ENCODE measurements at regions not wholly inside any gene's neighbourhood (a gene's known extent, or its start where the extent isn't known, plus 50 kb on each side); places are given as distances from the start of the nearest gene placed in this dataset.

GRCh38 chr13:107743983-107744382 lies 471.4 kb downstream of the LIG4 start:
- no peak for DNase-seq (ENCODE audit: low spot score)

DNA sequence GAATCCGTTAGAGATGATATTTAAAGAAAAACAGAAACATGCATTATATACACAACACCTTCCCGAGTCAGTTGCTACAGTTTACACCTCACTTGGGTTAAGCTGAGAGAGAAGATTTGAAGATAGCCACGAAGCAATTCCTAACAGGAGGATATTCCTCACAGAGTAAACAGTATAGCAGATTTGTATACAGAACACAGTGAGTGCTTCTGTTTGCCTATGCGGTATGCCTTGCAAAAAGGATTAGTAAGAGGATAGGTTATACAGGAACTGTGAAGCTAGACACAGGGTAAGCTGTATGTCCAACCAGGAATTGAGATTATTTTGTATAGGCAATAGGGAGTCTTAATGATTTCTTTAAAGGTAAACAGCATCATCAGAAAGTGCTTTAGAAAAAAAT lies 471.8 kb downstream of the LIG4 start:
- no peak for DNase-seq (ENCODE audit: low spot score)

DNA sequence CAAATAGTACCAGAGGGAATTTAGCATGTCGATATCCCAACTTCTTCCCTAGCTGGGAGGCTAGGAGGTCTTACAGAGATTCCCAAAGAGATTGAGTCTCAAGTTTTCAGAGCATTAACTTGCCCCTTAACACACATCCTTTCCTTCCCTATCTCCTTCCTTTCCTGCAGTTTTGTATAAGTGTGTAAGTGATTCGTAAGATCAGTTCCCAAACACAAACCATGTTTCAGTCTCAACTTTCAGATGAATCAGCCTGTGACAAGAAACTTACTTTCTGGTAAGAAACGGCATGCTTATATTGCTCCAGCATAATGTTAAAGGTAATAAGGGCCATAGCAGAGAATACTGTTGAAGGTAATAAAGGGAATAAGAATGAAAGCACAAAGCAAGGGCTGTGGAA lies 472.2 kb downstream of the LIG4 start:
- DNase-seq (ENCODE audit: low spot score): no peak

GRCh38 chr13:107742544-107742943 lies 472.8 kb downstream of the LIG4 start:
- no peak for DNase-seq (ENCODE audit: low spot score)

- DNase-seq (ENCODE audit: low spot score): no peak
These were observed 477.3 kb downstream of the LIG4 start for GRCh38 chr13:107738004-107738403.

DNA sequence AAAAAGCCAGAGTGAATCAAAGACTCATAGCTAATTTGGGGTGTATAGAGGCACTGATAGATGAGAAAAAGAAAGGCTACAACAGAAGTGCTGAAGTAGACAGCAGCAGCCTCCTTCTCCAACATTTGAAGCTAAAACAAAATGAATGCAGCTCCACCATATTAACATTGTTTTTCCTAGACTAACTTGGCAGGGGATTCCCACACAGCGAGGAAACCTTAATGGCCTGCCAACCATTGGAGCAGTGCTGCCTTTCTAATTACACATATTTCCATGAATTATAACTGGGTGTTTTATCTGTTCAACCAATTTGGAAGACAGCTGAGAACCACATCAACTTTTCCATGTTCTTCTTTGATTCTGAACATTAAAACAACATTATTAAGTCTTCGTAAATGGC lies 478.6 kb downstream of the LIG4 start:
- no peak for DNase-seq (ENCODE audit: low spot score)

DNA sequence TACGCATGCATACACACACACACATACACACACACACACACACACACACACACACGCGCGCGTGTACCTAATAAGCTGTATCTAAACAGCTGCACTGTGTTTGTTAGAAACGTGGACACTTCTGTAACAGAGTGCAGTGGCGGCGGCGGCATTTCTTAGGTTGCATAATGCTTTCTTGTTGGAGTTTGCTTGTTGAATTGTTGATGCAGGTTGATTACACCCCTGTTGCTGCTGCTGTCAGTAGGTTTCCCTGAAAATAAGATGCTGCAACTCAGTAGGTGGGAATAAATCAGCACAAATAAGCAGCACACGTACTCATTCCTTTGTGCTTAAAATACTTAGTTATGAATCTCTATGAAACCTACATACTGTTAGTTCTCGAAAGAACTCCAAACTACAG lies 479.2 kb downstream of the LIG4 start:
- no peak for DNase-seq (ENCODE audit: low spot score)

DNA sequence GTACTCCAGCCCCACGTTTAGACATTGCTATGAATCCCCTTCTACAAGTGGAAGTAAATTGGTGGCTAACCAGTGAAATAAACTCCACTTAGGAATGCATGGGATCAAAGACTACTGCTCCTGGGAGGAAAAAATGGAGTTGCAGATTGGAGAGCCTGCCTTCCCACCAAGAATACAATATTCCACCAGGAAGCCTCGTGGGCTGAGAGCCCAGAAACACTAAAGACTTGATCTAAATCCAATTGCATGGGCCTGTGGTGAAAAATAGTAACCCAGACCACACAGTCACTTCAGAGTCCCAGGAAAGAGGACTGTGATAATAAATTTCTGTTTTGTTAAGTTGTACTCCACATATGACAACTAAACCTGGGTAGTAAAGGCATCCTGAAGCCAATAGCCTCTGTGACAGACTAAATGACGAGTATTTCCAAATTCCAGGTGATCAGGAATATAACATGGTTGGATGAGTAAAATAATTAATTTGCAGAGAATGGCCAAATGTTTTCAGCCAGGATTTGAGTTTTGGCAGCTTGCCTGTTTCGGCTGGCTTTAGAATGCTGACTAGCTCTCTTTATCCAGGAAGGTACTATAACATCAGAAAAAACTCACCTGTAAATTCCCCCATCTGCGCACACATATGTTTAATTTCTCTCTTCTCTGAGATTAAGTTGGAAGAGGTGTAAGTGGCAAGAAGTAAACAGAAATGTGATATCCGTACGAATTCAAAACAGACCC lies 480.3 kb downstream of the LIG4 start:
- no peak for DNase-seq (ENCODE audit: low spot score)

DNA sequence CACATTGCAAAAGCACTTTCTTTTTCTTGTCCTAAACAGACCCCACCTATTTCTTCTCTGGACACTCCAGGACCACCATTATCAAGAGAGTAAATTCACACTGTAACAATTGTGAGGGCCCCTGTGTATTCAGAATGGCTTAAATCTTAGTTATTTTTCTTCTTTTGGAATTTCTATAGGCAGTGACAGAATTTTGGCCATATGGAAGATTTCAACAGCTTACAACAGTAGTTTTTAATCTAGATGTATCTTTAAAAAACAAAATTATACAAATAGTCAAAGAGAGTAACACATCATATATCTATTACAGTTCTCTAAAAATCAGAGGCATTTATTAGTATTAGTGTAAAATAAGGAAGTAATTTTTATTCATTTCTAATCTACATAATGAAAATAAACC lies 482.1 kb downstream of the LIG4 start:
- no peak for DNase-seq (ENCODE audit: low spot score)

GRCh38 chr13:107730813-107731212 lies 484.5 kb downstream of the LIG4 start:
- DNase-seq (ENCODE audit: low spot score): no peak

DNA sequence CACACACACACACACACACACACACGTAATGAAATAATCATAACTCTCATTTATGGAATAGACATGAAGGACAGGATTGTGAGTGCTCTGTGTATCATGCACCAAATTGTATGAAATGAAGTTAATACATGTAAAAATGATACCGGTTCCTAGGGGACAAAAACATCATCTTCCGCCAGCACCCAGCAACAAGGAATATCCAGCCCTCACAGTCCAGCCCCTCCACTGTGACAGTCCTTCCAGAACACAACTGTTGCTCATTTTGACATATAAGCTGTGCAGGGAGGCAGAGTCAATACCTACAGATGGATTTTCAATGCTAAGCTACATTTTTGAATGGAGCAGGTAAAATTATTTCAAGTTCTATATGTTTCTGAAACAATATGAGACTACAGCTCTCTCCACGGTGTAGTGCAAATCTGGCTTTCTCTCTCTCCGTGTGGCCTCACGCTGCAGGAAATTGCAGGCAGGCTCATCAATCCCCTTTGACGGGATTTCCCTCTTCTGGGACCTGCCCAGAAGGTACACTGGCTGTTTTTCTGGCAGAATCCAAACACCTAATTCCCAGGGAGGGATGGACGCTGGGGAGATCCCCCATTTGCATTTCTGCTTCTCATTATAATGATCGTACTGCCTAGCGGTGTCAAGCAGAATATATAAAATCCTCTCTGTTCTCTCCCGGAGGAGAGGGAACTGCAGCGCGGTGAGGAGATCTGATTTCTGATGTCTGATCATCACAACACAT lies 494.0 kb downstream of the LIG4 start:
- DNase-seq (ENCODE audit: low spot score): no peak

DNA sequence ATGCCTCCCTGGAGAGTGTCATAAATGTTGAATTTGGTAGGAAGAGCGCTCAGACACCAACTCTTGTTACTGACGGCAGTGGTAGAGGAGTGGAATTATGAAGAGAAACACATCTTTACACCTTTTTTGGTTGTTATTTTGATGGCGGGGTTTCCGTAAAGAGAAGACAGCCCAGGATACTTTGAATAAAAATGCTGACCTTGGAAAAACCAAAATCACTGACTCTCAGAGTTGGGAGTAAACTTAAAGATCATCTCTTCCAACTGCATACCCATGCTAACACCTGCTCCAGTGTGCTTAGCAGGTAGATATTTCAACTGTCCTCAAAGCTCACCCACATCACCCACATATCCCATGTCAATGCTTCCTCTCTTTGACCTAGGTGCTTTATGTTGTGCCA lies 498.6 kb downstream of the LIG4 start:
- DNase-seq (ENCODE audit: low spot score): no peak

DNA sequence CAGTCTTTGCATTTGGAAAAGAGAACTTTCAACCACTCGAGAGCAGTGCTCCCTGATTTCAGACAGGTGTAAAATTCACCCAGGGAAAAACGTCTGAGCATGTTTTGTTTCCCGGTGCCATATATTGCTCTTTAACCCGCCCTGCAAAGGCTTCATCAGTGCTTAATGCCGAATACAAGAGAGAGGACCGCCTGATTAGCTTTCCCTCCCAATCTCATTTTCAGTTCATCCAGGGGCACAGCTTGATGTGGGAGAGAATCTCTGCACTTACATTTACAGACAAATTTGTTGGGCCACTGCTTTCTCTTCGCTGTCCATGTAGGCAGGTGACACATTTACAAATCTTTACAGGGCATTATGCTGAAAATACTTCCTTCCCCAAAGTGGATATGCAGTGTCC lies 499.1 kb downstream of the LIG4 start:
- DNase-seq (ENCODE audit: low spot score): no peak

- DNase-seq (ENCODE audit: low spot score): no peak
These were observed 499.8 kb downstream of the LIG4 start for GRCh38 chr13:107715496-107715895.

DNA sequence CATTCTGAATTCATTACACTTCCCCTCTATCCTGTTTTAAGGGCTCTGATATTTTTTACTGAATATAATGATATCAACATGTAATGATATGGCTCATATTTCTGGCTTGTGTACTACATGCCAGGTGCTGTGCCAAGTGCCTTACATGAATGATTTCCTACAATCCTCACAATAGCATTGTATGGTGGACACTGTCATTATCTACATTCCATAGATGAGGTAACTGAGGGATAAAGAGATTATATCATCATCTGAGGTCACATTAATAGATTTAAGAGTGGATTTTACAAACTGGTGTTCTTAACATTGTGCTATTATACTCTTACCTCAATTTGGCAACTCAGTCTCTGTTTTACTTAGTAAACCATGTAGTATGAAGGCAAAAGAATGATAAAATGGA lies 502.0 kb downstream of the LIG4 start:
- no peak for DNase-seq (ENCODE audit: low spot score)

GRCh38 chr13:107712145-107712860 lies 503.0 kb downstream of the LIG4 start:
- no peak for DNase-seq (ENCODE audit: low spot score)

DNA sequence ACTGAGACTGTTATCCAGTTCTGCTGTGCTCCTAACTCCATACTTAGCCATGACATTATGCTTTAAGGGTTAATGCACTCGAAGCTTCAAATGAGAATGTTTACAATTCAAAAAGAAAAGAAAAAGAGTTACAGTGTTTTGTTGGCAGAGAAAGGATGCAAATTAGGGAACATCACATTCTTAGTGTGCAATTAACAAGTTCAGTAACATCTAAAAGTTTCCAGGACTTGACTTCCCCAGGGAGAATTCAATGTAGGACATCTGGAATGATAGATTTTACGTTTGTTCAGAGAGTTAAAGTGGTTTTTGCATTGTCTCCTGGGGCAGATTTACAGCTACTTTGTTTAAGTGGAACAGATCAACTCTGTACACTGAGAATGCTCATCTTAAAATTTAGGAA lies 525.2 kb downstream of the LIG4 start:
- DNase-seq (ENCODE audit: low spot score): no peak

- no peak for DNase-seq (ENCODE audit: low spot score)
These were observed 529.5 kb downstream of the LIG4 start for GRCh38 chr13:107685876-107686275.

DNA sequence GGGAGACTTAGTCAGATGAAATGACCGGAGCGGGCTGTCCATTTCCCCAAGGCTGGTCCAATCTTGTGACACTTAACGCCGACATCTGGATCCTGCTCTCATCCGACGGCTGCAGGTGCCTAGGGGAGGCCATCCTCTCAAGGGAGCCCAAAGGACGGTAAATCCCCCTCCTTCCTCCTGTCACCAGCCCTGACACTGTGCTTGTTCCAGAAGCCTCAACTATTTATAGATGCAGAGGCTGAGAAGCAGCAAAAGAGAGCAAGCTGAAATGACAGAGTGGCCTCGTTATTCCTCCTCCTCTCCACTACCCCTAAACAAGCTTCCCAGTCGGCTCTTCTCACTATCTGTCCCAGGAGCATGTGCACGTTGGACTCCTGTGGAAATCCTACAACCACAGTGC lies 533.7 kb downstream of the LIG4 start:
- no peak for DNase-seq (ENCODE audit: low spot score)

DNA sequence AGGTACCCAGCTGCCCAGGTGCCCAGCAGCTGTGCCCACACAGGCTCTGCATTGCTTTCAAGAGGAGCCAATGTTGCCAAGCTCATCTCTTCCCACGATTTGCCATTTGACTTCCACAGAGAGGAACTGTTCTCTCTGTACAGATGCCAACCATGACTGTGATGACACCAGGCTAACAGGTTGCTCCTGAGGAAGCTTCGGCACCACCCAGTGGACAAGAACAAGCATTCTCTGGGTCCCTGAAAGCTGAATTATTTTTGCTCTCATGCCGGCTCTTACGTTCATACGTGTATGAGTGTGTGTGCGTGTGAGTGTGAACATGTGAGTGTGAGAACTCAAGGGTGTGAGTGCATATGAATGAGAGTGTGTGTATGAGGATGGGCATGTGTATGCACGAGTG lies 535.2 kb downstream of the LIG4 start:
- no peak for DNase-seq (ENCODE audit: low spot score)

DNA sequence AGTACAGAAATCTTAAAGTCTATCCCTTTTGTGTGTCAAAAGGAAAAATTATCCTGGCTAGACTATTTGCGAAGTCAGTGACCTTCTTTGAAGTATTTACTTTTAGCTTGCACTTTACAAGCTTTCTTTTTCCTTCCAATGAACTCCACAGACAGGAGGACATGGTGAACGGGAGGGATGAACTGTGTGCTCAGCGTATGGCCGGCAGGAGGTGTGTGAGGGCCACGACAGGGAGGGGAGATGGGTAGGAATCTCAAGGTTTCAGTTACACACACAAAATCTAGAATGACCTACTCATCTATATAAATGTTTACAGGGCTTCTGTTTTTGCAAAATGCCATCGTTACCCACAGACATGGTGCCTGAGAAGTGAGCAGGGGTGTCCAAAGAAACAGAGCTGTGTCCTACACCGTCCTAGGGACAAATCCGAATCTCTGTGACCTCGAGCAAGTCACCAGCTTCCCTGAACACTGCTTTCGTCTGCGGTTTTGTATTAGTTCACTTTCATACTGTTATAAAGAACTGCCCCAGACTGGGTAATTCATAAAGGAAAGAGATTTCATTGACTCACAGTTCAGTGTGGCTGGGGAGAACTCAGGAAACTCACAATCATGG lies 537.2 kb downstream of the LIG4 start:
- no peak for DNase-seq (ENCODE audit: low spot score)

- no peak for DNase-seq (ENCODE audit: low spot score)
These were observed 539.3 kb downstream of the LIG4 start for GRCh38 chr13:107675847-107676550.

All from AG08395 (cell line).